Epidermal melanocyte (primary cell): ENCODE measurements at regions not wholly inside any gene's neighbourhood (a gene's known extent, or its start where the extent isn't known, plus 50 kb on each side); places are given as distances from the start of the nearest gene placed in this dataset.

Experiments
- DNase-seq: peaks from one replicate; pipeline ENCODE4 v3.0.0; 2011; ENCODE audit warnings: low spot score; ENCODE audit not compliant: insufficient read length

GRCh38 chr14:71730471-71730870 lies 201.8 kb upstream of the RGS6 start:
- no peak for DNase-seq

GRCh38 chr14:71731096-71731495 lies 201.1 kb upstream of the RGS6 start:
- no peak for DNase-seq

DNA sequence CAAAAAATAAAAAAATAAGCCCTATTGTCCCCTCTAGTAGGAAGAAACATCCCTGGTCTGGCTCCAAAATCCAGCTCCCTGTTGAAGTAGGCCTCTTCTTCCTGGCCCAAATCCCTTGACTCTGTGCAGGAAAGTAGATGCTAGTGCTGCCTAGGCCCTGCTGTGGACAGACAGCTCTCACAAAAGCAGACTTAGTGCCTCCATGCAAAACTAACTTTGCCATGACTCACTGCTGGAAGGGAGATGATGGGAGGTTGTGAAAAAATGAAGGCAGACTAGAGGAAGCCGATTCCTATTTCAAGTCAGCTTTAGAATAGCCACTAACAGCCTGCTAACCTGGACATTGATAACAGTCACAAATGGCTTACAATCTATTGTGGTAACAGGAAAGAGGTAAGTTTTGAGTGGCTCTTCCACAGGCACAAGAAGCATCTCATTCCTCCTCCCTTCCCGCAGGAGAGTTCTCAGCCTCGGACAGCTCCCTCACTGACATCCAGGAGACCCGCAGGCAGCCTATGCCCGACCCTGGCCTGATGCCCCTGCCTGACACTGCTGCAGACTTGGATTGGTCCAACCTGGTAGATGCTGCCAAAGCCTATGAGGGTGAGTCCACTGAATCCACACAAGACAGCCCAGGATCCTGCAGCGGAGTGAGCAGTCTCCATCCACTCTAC lies 198.9 kb upstream of the RGS6 start:
- no peak for DNase-seq

DNA sequence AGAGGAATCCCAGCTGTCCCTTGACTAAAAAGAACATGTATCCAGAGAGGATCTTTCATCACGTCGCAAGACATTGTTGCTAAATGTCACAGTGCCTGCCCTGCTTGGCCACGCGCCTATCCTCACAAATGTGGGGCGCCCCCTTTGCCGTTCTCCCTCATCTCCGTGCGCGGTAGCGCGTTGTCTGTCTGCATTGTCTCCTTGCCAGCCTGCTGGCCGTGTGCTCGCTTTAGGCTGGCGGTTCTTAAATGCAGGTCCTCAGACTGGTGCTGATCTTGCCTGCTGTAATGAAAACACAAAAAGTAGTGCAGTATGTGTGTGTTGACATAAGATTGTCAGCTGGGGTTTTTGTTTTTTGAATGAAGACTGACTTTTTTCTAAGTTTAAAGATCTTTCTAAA lies 198.2 kb upstream of the RGS6 start:
- DNase-seq, result no peak

DNA sequence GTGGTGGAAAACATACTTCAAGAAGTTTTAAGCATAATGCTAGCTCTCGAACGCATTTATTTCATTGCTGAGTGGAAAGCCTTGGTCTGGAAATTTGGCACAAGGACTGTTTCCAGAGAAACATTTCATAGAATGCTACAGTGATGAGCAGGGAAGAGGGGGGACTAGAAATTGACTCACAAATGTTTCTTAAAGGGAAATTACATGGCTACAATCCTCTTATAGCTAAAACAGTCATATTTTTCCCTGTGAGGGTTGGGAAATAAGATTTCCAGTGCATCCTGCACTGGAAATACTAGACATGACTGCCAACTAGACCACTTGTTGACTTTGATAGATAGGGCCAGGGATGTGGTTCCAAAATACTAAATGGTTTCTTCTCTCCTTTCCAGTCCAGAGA lies 197.3 kb upstream of the RGS6 start:
- no peak for DNase-seq

DNA sequence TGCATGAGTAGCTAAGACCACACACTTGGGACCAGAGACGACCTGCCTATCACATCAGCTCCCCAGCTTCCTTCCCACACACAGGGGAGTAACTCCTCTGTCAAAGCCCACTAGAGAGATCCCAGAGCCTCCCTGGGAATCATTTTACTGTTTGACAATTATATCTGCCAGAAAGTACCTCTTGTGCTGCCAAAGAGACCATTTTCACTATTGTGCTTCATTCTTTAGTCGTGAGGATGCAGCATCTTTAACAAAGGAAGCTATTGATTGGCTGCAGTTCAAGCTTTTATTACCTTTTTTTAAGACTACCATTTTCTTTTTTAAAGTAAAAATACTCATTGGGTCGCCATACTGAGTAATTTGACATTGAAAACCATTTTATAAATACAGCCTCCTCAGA lies 194.5 kb upstream of the RGS6 start:
- DNase-seq, result no peak

- DNase-seq, result no peak
Measured at GRCh38 chr14:71739273-71739990, 192.8 kb upstream of the RGS6 start.

DNA sequence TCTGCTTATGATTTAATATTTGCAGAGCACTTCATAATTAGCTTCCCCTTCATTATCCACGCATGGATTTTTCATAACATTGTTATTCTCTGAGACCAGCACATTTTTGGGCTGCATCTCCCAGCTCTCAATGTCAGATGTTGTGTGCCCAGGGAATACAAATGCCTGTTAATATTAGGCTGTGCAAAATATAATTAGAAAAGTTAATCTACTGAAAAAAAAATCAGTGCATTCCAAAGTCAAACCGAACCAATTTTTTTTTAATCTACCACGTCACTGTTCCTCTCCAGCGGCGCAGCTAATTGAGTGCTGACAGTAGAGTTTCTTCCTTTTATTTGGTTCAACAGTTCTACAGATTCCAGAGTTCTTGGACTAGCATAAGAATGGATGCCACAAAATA lies 191.0 kb upstream of the RGS6 start:
- no peak for DNase-seq

GRCh38 chr14:71742485-71742884 lies 189.7 kb upstream of the RGS6 start:
- DNase-seq, result no peak

- DNase-seq, result no peak
Measured at GRCh38 chr14:71745072-71745471, 187.2 kb upstream of the RGS6 start.

GRCh38 chr14:71748196-71748595 lies 184.0 kb upstream of the RGS6 start:
- no peak for DNase-seq

- no peak for DNase-seq
Measured at GRCh38 chr14:71749613-71750238, 182.5 kb upstream of the RGS6 start.

GRCh38 chr14:71751264-71751663 lies 181.0 kb upstream of the RGS6 start:
- no peak for DNase-seq

DNA sequence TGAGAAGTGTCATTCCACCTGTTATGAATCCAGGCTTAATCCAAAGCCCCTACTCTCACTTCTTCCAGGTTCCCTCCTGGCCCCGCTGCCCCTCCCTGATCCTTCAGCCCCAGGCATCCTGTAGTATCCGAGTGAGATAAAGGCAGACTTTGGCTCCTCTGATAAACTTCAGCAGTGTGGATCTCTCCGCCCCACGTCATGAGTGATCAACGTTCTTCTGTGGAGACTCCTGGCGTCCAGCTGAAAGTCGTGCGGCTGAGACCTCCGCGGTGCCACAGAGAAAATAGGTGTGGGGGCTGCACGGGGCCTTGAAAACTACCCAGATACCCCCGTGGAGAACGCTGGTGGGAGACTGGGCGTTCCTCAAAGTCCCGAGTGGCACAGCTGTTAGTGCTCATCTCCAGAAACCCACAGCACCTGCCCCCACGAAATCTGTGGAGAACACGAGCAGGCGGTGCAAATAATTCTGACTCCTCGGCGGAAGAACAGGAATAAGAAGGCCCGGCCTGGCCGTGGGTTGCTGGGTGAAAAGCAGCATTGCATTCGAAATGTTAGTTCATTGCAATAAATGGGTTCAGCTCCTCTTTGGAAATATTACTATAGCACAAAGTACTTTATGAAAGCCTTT lies 180.0 kb upstream of the RGS6 start:
- DNase-seq, result no peak

GRCh38 chr14:71753126-71753830 lies 179.0 kb upstream of the RGS6 start:
- peak; percentile 77 for DNase-seq

DNA sequence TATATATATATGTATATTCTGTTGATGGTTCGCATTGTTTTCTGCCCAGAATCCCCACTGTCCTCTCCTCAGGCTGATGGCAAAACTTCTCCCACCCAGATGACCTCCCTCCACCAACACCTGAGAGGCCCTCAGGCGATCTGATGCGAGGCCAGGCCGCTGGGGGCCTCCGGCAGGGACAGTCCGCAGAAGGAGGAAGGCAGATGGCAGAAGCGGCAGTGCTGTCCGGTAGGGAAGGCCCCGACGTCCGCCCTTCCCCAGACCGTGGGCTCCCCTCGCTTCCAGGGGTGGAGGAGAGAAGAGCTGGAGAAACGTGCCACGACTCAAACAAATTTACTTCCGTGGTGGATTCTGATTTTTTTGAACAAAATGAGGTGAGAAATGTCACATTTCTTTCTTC lies 178.3 kb upstream of the RGS6 start:
- DNase-seq, result no peak

DNA sequence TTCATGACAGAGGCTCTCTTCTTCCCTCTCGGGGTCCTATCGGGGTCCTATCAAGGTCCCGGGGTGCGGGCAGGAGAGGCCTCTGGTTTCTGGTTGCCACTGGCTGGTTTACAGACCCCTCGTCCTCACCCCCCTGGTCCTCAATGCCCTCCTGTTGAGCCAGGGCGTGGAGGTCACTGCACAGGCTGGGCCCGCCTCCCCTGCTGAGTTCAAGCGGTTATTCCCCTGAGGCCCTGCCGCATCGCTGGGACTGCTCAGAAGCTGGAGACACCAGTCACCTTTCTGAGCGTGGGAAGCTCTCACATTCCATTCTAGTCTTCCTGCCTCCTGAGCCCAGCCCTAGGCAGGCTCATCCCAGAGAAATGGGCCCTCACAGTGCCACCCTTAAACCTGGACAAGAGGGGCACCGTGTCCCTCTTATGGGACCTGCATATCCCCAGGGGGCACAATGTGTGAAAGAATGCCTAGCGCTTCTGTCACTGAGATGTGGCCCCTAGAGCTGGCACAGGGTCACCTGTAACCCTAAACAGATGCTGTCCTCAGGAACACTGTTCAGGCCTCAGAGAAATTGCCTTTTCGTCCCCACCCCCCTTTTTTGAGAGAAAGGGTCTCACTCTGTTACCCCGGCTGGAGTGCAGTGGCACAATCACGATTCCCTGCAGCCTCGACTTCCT lies 177.7 kb upstream of the RGS6 start:
- no peak for DNase-seq

- no peak for DNase-seq
Measured at GRCh38 chr14:71758229-71758951, 173.8 kb upstream of the RGS6 start.

DNA sequence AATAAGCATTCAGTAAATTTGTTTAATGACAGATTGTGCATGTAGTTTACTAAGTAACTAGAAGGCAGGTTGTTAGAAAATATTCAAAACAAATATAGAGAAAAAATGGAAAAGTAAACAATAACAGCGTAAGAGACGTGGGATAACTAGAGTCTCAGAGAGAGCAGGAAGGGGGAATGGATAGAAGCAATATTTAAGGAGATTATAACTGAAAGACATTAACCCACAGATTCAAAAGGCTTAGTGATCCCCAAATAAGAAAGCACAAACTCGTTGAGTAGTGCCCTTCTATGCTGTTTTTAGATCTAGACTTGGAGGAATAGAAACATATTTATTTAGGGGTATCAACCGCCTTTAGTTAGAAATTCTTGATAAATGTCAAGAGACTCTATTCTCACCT lies 169.7 kb upstream of the RGS6 start:
- DNase-seq, result no peak

DNA sequence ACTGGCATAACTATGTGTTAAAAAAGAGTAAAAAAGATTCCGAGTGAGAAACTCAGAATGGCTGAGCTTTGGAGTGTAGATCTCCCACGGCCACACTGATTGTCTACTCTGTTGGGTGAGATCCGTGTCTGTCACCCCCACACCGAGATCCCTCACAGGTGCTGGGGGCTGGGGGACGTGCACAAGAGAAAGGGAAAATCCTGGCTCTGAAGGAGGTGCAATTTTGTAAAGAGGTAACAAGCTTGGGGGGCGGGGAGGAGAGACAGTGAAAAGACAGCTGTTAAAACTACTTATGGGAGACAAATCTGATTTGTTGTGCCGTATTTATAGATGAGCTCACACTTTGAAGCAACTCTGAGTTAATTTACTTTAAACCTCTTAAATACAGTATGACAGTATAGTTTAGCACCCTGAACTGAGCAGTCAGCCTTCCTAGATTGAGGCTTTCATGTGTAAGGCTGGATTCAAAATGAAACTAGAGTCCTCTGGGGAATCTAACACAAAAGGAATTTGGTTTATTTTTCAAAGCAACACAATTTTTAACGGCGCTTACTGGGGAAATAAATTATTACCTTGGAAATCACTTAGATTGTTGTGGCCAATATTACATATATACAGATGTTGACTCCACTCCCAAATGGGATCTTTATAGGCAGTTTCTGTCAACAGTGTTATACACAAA lies 167.4 kb upstream of the RGS6 start:
- DNase-seq, result no peak
